ENCODE measurements at regions not wholly inside any gene's neighbourhood (a gene's known extent, or its start where the extent isn't known, plus 50 kb on each side); places are given as distances from the start of the nearest gene placed in this dataset.

DNA sequence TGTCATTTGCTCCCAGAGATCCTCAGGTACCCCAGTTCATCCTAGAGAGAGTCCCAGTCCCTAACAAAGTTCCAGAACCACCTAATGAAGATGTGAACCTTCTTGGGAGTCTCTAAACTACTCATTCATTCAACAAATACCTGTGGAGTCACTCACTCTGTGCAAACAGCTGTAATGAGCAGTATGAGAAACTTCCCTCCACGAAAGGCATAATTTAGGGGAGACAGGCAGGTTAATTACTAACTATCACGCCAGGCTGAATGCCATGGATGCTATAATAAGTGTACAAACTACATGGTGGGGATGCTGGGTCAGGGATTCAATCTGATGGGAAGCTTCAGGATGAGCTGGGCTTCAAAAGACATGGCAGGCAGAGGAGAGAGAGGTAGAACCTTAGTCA is 70.1 kb upstream of the AFDN start:
- DNase-seq (ENCODE audit: low spot score), result no peak

DNA sequence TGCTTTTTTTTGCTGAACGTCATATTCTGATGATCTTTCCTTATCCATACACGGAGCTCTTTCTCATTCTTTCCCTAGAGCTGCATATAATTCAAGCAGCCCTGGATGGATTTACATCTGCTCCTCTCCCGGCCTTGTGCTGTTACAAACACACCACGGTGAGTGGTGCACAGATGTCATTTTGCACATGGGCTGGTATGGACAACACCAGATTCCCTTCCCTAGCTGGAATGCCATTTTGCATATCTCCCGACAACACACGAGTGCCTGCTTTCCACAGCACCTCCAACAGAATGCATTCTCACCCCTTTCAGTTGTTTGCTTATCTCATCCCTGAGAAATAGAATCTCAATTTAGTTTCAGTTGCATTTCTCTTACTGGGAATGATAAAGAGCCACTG is 69.5 kb upstream of the AFDN start:
- DNase-seq (ENCODE audit: low spot score), result no peak

DNA sequence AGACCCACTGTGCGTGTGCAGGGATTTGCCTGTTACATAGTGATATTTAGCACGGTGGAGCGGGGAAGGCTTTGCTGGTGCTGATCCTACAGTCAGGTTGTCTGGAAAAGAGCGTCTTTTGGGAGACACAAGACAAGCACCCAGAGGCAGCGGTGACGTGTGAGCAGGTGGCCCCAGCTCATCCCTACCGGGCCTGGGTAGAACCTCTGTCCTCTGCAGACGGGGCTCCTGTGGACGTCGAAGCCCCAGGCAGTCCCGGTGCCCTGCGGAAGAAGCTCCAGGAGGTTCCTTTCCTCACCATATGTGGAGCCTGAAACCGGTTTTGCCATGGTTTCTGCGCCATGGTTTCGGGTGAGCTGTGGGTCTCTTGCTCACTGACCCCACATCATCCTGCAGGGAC is 68.9 kb upstream of the AFDN start:
- DNase-seq (ENCODE audit: low spot score), result no peak

DNA sequence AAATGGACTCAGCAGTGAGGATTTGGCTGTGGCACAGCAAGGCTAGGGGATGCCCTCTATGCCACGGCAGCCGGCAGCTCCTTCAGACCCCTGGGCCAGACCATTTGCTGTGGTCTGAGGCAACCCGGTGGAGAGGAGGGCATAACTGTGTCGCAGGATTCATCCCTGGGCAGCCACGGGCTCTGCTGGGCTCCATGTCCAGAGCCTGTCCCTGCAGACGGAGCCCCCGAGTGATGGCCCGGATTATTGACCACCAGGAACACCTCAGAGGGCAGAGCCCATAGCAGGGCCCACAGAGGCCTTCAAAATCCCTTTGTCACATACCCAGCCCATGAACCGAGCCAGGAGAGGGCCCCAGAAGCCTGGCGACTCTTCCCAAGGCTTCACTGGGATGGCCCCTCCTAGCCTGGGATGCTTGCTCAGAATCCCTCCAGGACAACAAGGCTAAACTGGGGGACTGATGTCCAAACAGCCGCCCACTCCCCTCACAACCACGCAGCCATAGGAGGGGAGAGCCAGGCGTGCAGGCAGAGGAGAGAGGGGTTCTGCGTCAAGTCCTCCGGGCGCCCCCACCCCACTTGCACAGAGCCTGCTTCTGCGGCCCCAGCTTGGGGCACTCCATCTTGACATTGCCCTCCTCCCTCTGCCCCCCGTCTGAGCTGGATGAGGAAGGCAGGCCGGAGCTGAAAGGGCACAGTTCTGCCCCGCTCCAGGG is 68.2 kb upstream of the AFDN start:
- DNase-seq (ENCODE audit: low spot score), result no peak

DNA sequence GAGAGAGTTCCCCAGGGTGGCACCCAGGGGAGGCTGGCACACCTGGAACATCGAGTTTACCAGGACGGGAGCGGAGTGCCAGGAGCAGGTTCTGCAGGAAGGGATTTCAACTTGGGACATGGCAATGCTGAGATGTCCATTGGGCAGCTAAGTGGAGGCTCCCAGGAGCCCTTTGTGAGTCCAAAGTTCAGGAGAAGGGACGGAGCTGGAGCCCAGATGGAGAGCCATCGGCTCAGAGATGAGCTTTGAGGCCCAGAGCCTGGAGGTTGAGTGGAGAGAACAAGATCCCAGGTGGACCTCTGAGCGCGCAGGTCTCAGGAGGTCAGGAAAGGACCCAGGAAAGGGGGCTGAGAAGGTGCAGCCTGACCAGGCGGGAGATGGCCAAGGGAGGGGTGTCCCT is 67.5 kb upstream of the AFDN start:
- no peak for DNase-seq (ENCODE audit: low spot score)

DNA sequence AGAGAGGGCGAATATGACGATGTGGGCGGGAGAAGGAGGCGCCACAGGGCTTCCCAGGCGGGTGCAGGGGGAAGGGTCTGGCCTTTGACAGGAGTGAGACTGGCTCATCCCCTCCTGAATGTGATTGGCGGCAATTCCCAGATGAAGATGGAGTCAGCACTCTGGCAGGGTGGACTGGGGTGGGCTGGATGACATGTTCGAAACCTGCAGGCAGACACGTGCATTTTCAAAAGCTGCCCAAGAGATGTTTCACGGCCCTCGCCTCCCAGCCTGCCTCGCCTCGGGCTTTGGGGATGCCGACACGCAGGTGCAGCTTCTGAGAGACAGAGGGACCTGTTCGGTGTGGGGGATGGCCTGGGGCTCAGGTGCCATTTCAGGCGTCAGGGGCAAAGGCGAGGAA is 66.8 kb upstream of the AFDN start:
- no peak for DNase-seq (ENCODE audit: low spot score)

DNA sequence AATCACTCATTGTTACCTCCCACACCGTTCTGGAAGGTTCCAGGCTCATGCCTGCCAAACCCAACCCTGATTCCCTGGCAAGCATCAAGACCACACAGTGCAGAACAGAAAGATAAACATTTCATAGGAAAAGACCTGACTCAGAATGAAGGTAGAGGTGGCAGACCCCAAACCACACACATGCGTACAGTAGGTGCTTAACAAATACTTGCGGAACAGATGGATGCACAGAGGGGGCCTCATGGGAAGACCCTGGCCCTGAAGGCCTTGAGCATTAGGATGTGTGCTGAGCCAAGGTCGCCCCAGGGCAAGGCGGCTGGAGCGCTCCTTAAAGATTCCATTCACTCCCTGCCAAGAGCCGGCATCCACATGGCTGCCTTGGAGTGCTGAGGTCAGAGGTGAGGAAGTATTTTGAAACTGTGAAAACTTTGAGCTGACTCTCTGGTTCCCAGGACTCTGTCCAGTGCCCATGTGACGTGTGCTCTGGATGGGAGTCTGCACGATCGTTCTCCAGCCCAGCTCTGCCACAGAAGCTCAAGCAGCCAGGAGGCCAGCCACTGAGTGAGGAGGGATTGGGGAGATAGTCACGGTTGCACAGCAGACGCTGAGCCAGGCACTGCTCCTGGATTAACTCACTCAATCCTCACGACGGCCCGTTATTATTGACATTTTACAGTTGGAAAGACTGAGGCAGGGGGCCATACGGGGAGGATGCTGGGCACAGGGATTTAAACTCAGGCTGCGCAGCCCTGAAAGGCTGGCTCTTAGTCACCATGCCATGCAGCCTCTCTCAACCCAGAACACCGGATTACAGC is 65.5 kb upstream of the AFDN start:
- peak; percentile 27 for DNase-seq (ENCODE audit: low spot score)

DNA sequence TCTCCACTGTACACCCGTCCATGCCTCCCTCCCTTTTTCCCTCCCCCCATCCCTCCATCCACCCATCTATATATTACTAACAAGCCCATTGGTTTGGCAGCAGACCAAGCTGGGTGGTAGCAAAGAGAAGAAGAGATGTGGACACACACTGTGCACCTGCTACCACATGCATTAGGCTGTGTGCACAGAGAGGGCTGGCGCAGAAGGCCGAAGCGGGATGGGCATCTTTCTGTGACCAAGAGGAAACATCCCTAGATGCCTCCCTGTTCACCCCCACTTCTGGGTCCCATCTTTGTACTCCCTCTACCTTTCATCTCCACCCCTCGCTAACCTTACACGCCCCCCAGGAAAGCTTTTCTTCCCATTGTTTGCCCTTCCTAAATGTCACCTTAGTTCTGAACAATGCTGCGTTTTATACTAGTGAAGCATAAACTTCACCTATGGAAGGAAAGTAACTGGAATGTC is 64.9 kb upstream of the AFDN start:
- no peak for DNase-seq (ENCODE audit: low spot score)

DNA sequence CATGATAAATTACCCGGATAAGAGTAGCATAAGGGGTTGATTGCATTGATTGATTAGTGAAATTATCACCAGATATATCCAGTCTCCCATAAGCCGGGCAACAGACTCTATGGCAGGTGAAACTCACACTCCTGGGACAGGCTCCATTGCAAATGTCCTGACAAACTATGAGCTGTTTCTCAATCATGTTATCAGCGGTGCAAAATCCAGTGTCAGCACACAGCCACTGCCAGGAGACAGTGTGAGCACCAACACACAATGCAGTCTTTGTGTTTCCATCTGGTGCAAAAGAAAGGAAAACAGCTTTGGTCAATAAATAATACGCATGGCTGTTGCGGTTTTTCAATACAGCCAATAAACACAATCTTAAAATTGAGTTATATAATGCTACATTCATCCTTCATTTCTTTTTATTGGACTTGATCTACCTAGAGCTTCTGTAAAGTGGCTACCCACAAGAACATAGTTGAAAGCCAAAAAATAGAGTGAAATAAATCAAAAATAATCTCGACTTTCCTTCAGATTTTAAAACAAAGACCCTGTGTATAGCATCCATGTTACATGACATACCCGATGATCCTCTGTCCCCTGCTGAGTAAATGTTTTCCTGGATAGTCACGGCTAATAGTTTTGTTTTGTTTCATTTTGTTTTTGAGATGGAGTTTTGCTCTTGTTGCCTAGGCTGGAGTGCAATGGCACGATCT is 64.3 kb upstream of the AFDN start:
- peak; percentile 65 for DNase-seq (ENCODE audit: low spot score)

DNA sequence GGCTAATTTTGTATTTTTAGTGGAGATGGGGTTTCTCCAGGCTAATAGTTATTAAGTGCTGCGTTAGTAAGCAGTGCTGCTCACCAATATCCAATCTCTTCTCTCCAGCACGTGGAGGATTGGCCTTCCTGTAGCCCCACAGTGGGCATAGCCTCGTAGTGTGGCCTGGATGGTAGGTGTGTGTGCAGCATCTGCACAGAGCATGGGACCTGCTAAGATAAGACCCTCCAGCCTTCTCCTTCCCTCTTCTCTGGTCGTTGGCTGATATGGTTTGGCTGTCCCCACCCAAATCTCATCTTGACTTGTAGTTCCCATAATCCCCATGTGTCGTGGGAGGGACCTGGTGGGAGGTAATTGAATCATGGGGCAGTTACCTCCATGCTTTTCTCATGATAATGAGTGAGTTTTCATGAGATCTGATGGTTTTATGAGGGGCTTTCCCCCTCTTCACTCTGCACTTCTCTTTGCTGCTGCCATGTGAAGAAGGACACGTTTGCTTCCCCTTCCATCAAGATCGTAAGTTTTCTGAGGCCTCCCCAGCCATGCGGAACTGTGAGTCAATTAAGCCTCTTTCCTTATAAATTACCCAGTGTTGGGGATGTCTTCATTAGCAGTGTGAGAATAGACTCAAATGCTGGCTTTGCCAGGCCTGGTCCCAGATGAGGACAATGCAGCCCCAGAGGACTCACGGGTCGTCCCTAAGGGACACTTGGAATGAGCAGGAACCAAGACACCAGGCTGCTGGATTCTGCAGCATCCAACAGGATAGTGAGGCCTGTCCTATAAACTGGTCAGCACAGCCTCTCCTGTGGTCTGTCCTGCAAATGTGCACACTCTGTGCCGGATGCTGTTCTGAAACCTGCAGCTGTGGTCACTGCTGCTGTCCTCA is 63.4 kb upstream of the AFDN start:
- DNase-seq (ENCODE audit: low spot score), result no peak

DNA sequence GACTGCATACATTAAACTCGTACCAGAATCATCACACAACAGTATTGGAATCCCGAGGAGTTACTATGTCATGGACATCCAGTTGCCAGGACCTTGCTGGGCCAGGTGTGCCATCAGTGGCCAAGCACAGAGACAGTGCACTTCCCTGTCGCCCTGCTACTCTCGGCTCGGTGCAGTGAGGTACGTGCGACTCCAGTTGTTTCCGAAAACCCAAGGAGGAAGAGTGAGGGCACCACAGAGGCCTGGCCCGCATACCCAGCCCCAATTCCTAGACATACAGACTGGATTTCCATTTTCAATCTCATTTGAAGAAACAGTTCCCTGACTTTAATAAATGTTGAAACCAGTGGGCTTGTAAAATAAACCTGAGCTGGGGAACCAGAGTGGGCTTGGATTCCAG is 62.5 kb upstream of the AFDN start:
- DNase-seq (ENCODE audit: low spot score), result no peak

DNA sequence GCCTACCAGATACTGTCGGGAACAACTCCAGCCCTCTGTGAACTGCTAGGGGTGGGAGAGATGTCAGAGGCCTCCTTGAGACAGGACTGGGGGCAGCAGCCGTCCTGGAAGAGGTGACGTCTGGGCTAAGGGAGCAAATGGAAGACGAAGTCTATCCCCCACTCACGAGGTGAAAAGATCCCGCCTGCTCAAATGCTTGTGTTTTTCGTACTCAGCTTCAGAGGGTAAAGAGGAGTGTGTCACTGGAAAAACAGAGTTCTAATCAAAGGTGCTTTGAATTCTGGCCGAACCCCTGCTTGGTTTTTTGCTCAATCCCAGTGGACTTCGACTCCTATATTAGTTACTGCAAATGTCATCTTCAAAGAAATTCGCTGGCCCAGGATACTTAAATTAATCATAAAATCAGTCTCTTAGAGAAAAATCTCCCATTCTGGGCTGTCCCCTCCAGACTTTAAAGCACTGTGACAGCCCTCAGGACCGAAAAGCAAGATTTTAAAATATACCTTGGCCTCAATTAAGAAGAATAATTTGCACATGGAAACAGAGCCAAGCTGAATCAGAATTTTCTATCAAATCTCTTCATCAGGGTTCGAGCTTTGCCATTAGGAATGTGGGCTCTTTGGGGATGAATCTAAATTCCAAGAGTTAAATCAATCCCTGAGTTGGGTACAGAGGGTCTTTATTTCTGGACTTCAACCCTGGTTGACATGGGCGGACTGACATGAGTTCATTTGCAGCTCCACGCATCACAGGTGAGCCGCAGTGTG is 61.8 kb upstream of the AFDN start:
- DNase-seq (ENCODE audit: low spot score), result no peak

DNA sequence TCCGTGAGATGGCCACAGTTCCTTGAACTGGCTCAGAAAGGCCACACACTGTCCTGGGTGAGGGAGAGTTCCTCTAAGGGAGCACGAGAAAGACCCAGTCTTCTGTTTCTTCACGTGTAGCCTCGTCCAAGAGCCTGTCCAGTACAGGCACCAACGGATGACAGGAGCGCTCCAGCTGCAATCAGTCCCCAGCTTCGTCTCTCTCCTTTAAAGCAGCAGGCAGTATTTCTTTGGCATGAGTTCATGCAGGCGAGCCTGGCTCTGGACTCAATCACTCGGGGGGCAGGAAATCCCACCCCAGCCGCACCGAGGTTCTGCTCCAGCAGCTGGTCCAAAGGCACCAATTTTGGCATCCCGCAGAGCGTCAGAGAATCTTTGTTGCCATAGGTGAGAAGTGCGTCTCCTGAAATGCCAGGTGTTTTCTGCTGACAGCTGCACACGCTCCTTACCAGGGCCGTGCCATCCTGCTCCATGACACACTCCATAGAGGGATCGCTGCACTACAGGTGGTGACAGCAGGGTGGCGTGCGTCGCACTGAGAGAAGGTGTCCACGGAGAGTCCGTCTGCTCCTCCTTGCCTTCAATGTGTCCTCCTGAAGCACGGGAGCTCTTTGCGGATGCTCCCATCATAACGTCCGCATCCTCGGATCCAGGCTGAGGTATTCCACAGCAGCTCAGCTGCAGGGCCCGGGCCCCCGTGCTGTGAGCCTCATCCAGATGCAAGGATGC is 59.6 kb upstream of the AFDN start:
- DNase-seq (ENCODE audit: low spot score), result no peak

DNA sequence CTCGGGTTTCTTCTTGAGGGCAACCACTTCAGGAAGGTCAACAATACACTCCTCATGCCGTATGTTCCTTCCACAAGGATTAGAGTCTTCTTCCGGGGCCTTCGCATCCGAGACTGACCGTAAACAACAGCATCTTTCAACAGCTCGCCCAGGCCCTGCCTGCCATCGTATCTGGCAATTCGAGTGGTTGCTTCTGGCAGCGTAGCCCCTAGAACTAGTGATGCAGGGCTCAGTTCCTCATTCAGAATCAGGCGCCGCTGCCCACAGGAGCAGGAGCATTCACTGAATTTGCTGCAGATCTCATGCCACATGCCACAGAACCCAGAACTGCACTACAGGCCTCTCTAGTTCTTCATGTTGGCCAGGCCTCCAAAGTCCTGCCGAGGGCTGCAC is 59.0 kb upstream of the AFDN start:
- no peak for DNase-seq (ENCODE audit: low spot score)

DNA sequence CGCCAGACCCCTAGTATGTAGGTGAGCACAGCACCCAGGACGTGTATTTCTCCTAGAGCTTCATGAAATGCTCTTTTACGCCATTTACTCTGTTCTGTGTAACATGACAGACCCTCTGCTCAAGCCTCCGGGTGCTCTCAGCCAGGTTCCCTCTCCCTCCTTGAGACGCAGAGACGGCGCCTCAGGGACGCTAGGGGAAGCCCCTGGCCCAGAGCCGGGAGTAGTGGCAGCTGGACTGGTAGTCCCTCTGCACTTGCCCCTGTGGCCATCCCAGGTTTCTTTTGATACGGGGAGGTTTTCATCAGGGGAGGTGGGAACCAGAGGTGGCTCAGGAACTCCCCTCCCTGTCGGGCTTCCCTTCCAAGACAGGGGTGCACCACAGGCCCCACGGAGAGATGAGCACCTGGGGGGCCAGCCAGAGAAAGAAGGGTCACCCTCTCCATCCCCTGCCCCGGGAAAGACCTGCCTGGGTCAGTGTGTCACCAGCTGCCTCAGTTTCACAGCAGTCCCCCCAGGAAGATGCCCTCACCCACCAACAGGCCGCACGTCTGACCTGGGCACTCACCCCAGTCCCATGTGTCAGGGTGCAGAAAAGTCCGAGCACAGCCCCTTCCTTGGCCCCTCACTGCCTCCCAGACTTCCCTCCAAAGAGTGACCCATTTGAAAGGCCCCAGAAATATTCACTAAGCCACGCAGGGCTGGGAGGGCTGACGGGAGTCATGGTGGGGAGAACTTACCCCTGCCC is 58.1 kb upstream of the AFDN start:
- no peak for DNase-seq (ENCODE audit: low spot score)

DNA sequence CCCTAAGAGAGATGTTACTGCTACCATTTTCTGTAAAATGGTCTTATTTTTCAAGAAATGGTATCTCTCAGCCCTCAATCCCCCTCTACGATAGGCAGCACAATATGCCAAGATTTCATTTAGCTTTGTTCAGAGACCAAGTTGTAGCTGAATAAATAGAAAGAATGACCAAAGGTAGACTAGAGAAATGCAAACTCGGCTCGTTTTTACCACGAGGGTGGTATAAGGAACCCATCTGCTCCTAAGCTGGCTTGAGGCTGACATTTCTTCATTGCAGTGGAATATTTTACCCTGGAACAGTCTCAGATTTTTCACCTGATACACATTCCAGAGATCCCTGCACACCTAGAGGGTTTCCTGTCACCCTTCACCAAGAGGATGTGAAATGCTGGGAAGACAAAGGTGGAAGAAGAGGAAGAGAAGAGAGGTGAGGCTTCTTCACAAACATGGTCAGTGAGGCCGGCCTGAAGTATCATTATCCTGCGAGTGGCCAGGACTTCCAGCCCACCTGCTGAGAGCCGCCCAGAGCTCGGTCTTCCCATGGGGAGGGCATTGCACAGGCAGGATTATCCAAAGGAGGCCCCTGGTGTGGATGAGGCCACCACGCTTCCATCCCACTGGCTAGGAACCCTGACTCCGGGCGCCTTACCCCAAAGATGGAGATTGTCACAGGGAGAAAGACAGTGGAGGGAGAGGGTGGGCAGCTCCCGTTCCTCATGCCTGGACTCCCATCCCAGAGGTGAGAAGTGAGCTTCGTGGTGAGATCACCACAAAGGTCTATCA is 57.1 kb upstream of the AFDN start:
- no peak for DNase-seq (ENCODE audit: low spot score)

DNA sequence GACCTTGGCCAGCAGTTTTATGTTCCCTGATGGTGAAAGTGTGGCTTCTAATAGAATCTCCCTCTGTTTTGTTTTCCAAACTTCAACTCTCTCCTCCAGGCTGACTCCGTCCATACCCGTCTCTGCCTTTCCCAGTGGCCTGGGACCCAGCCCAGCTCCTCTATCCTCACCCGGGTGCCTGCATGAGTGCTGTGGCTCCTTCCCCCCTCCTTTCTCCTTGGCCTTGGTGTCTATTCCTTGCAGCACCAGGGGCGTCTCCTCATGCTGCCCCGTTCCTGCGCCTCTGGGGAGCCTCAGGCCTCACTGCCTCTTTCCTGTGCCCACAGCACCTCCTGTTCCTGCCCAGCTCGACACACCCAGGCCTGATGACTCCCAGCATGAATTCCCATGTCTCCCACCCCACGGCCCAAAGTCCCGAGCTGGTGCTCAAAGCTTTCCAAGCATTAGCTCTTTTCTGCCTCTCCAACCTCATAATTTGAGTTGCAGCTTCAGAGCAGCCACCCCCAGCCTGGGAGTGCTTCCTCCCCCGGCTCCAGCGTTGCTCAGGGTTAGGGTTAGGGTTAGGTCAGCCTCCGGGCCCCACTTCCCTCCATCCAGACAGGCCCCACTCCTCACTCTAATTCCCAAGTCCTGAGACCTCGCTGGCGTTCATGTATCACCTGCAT is 56.3 kb upstream of the AFDN start:
- no peak for DNase-seq (ENCODE audit: low spot score)

DNA sequence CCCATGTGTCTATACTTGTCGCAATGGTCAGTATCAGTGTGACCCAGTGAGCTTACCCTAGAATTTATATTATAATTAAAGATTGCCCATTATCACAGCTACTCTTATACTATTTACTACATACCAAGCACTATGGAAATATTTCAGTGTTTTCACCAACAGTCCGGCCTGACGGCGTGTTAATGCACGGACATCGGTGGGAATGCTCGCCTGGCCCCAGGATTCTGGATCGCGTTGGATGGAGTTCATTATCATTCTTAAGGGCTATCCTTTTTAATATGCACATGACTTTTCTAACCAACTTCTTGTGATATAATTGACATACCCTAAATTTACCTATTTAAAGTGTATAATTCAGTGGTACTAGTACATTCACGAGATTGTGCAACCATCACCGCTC is 51.8 kb upstream of the AFDN start:
- no peak for DNase-seq (ENCODE audit: low spot score)

Measured in putamen (tissue), 1 donor.